ENCODE measurements at regions not wholly inside any gene's neighbourhood (a gene's known extent, or its start where the extent isn't known, plus 50 kb on each side); places are given as distances from the start of the nearest gene placed in this dataset.

DNA sequence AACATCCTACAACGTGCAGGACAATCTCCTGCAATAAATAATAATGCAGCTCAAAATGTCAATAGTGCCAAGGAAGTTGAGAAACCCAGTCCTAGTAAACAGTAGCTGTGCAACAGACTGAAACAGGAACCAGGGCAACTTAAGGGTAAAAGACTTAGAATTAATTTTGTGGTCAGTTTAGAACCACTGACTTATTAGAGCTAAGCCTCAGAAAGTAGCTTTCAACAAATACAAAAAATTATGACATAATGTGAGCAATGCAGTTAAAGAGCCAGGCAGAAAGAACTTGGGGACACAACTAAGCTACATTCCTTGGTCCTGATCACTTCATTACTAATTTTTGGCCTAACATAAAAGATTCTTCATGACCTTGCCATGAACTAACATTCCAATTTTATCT is 195.4 kb downstream of the MACC1 start:
- DNase-seq (ENCODE audit: low read depth in 2 of 2): peak in 1 of 2 experiments; percentile 8

DNA sequence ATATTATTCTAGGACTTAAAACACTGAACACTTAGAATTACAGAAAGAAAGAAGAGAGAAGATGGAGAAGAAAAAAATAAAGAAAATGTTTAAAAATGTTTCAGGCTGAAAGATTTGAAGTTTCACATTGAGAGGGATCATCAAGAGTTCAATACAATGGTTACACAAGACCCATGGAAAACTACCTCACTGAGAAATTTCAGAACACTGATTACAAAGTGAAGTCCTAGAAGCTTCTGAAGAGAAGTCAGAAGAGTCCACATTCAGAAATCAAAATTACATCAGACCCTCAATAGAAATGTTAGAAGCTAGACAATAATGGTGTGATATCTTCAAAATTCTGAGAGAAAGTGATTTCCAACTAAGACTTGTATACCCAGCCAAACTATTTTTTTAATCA is 196.1 kb downstream of the MACC1 start:
- DNase-seq (ENCODE audit: low read depth in 2 of 2): no peak

DNA sequence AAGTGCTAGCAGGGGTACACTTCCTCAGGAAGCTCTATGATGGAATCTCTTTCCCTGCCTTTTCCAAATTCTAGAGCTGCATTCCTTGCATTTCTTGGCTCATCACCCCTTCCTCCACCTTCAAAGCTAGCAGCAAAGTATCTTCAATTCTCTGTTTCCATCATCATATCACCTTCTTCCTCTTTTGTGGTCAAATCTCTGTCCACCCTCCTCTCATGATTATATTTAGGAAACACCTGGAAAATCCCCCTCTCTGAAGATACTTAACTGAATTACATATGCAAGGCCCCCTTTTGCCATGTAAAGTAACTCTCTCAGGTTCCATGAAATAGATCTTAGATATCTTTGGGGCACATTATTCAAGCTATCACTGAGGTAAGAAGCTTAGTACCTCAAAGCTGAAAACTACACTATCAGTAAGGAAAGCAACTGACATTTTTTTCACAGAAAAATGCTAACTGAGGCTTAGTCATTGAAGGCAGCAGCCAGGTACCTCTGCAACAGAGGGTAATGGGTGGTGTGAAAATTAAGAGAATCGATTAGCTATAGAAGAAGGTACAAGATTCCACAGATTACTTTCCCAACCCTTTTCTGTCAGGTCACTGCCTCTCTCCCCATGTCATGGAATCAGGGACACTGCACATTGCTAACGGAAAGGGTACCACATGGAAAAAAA is 197.3 kb downstream of the MACC1 start:
- no peak for DNase-seq (ENCODE audit: low read depth in 2 of 2)

DNA sequence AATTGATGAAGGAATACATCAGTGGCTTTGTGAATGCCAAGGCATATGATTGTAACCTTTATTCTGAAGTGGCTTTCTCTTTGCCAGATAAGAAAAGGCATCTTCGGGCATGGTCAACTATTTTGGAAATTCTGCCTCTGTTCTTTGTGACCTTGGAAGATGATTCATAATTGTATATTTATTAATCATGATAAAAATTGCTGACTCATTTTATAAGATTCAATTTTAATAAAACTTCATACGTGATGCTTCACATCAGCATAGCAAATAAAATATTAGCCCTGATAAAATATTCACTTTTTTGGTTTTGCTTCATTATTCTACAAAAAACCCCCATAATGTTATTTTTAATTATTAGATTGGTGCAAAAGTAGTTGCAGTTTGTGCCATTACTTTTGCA is 200.5 kb downstream of the MACC1 start:
- DNase-seq (ENCODE audit: low read depth in 2 of 2): no peak

DNA sequence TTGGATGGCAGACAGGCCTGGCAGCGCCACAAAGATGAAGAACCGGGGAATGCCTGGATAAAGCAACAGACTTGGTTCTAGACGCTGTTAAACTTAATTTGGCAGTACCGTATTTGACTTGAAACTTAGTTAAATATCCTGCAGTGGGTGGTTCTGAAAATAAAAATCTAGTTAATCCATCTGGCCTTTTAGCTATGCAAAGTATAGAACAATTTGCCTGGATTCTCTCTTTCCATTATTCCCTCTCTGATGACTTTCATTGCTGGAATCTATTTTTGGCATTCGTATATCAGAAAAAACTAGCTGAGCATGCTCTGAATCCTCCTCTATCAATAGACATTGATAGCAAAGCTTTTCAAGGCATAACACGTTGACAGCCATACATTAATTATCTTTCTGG is 203.6 kb downstream of the MACC1 start:
- no peak for DNase-seq (ENCODE audit: low read depth in 2 of 2)

DNA sequence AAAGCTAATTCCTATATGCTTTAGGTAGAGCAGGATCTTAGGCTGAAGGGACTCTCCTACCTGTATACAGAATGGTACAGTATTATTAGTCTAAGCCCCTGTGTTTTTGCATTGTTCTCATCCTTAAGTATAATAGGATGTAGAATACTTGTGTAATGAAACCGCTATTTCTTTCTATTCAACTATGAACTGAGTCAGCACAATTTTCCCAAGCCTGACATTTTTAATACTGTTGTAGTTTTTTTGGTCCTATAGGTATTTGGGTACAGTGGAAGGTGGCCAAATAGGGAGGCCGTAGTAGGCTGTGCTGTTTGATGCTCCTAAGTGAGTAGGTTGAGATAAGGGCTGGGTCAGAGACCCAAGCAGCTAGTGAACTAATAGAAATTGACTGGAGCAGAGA is 205.1 kb downstream of the MACC1 start:
- no peak for DNase-seq (ENCODE audit: low read depth in 2 of 2)

DNA sequence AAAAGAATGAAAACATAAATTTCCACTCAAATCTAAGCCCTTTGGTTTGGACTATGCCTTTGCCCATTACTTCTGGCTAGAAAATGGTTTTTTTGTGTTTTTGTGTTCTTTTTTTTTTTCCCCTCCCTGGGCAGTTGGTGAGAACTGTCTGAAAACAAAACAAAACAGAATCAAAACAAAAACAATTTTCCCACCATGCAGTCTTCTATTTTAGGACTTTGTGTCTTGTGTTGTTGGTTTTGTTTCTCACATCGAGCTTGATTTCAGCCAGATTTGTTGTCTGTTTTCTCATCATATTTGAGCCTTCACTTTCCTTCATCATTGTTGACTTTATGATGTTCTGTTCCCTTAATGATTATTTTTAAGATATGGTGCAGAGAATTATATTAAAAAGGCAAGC is 206.3 kb downstream of the MACC1 start:
- DNase-seq (ENCODE audit: low read depth in 2 of 2): no peak

DNA sequence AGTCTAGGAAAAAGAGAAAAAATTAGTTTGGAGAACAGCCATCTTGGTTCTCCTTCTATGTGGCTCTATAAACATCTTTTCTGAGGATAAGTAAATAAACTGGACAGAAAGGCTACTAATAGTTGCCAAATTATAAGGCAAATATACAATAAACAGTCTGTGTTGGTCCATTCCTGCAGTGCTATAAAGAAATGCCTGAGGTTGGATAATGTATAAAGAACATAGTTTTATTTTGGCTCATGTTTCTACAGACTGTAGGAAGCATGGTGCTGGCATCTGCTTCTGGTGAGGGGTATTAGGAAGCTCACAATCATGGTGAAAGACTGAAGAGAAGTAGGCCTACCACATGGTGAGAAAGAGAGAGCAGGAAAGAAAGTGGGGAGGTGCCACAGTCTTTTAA is 209.7 kb downstream of the MACC1 start:
- DNase-seq (ENCODE audit: low read depth in 2 of 2): no peak

DNA sequence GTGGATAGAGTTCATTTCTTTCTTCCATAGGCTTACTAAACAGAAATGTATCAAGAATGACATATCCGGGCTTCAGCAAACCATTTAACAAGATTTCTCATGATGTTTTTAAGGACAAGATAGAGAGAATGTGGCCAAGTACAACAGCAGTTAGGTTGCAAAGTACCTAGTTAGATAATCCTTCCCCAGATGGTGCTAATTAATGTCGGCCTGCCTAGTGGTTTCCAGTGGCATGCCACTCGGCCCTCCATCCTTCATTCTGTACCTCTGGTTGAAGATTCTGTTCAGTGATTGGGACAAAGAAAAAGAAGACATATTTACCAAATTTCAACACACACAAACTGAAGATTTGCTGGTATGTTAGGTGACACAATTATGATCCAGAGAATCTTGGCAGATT is 212.1 kb downstream of the MACC1 start:
- peak in 1 of 2 experiments; percentile 3 for DNase-seq (ENCODE audit: low read depth in 2 of 2)

DNA sequence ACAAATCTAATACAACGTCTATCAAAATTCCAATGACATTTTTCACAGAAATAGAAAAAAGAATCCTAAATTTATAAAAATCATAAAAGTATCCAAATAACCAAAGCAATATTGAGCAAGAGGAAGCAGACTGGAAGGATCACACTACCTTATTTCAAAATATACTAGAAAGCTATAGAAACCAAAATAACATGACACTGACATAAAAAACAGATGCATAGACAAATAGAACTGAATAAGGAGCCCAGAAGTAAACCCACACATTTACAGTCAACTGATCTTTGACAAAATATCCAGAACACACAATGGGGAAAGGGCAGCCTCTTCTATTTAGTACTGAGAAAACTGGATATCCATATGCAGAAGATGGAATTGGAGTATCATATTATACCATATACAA is 217.5 kb downstream of the MACC1 start:
- no peak for DNase-seq (ENCODE audit: low read depth in 2 of 2)

DNA sequence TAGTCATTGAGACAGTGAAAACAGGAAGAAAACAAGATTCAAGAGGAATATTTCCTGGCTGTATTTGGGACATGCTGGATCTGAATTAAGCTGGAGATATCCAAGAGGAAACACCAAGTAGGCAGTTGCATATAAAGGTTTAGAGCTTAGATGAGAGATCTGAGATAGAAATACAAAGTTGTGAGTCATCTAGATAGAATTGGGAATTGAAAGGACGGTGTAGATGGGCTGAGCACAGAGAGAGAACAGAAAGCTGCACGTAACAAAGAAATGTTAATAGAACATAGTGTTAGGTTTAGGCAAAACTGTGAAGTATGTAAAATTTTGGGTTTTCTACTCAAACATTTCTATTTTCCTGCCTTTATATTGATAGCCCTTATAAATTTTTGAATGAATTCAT is 218.5 kb upstream of the TMEM196 start:
- DNase-seq (ENCODE audit: low read depth in 2 of 2): no peak

DNA sequence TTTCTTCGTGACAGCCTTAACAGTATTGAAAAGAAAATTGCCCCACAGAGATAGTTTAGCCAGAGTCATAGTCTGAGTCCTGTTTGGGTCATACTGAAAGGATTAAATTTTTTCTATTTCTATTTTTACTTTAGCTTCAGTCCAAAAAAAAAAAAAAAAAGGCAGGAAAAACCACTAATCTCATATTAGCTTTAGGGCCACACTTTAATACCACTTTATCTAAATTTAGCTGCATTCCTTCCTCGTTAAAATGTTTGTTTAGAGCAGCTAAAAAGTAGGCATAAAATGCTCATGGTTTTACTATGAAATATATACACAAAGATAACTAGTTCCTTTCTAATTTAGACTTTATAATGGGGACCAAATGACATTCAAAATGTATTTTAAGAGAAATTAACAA is 216.5 kb upstream of the TMEM196 start:
- no peak for DNase-seq (ENCODE audit: low read depth in 2 of 2)

DNA sequence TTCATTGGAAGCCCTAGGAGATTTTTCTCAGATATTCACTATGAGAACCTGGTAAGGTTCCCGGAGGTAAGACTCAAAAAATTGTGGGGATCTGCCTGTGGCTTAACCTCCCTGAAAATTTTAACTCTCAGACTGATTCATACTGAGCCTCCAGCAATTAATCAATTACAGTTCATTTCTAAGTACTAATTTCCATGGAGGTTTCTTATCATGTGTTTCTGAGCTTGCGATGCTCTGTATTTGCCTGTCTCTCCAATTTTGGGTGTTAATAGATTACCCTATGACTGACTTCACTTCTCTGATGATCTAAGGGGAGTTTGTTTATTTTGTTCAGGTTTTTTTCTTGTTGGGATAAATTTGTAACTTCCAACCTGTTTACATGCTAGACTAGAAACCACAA is 215.4 kb upstream of the TMEM196 start:
- DNase-seq (ENCODE audit: low read depth in 2 of 2): no peak

DNA sequence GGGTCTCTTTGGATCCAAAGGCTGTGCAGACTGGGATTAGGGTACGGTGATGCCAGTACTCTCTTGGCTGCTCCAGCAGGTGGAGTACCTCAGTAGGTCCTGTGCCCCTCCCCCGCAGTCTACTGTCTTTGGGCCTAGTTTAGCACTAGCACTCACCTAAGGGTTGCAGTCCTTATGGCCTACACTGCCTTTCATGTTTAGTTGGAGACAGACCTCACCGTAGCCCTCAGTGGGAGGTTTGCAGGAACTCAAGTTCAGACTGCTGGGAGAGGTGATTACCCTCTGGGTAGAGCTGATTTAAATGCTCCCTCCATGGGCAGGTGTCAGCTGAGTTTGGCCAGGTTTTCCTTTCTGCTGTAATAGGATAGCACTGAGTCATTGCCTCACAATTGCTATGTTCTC is 210.8 kb upstream of the TMEM196 start:
- DNase-seq (ENCODE audit: low read depth in 2 of 2): no peak

DNA sequence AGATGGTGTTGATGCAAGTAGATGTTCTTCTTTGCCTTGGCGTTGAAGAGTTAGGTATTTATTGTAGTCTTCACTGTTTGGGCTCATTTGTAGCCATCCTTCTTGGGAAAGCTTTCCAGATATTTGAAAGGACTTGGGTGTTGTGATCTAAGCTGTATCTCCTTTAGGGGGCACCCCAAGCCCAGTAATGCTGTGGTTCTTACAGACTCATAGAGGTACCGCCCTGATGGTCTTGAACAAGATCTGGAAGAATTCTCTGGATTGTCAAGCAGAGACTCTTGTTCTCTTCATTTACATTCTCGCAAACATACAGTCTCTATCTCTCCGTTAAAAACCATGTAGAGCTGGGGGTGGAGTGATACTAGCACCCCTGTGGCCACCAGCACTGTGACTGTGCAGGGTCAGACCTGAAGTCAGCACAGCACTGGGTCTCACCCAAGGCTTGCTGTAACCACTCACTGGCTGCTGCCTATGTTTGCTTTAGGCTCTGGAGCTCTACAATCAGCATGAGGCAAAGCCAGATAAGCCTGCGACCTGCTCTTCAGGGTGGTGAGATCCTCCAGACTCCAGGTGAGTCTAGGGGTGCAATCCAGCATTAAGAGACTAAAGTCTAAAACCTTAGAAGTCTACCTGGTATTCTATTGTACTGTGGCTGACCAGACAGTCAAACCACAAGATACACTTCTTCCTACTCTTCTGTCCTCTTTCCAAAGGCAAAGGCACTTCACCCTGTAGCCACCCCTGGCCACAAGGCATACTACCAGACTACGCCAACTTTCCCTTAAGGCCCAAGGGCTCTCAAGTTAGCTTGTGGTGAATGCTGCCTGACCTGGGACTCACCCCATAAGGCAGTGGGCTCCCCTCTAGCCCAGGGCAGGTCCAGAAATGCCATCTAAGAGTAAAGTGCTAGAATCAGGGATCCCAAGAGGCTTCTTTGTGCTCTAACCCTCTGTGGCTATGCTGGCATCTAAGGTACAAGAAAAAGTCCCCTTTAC is 209.7 kb upstream of the TMEM196 start:
- peak; percentile 37 to 44 for DNase-seq (ENCODE audit: low read depth in 2 of 2)

DNA sequence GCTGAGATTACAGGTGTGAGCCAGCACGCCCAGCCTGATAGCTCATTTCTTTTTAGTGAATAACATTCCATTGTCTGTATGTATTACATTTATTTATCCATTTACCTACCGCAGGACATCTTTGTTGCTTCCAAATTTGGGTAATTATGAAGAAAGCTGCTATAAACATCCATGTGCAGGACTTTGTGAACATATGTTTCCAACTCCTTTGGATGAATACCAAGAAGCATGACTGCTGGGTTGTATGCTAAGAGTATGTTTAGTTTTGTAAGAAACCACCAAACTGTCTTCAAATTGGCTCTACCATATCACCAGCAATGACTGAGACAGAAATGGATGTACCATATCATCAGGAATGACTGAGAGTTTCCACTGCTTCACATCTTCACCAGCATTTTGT is 200.2 kb upstream of the TMEM196 start:
- no peak for DNase-seq (ENCODE audit: low read depth in 2 of 2)

DNA sequence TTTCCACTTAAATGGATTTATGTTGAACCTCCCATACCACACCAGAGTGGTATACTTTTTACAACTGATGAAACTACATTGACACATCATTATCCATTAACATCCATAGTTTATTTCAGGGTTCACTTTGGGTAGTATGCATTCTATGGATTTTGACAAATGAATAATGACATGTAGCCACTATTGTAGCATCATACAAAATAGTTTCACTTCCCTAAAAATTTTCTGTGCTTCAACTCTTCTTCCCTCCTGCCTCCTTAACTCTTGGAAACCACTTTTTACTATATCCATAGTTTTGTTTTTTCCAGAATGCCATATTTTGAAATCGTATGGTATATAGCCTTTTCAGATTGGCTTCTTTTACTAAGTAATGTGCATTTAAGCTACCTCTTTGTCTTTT is 199.5 kb upstream of the TMEM196 start:
- no peak for DNase-seq (ENCODE audit: low read depth in 2 of 2)

DNA sequence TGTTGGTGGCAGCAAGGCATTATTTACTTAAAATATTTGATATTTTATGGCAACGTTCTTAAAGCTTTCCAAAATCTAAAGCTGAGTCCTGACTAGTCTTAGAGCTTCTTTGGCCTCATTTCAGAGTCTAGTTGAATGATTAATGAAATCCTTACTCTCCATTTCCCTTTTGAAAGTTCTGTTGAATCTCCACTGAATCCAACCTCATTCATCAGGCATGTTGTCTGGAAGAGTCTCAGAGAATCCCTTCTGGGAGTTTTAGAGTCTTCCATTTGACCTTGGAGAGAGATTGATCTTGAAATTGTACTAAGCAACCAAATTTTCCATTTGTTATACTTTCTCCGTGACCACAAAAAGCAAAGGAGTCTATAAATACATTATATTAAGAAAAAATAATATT is 198.5 kb upstream of the TMEM196 start:
- DNase-seq (ENCODE audit: low read depth in 2 of 2): no peak

DNA sequence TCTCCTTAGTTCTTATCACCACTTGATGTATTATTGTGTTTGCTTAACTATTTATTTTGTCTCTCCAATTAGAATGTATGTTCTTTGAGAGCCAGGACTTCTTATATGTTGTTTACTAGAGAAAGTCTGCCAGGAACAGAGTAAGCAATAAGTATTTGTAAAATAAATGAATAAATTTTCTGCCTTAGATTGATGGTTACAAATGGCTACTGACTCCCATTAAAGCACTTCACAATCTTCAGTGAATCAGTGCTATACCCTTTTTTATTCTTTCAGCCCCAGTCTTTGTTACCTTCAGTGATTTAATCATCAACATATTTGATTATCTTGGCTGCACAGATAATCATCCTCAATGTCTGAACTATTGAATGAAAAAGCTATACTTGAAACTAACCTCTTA is 197.1 kb upstream of the TMEM196 start:
- no peak for DNase-seq (ENCODE audit: low read depth in 2 of 2)

DNA sequence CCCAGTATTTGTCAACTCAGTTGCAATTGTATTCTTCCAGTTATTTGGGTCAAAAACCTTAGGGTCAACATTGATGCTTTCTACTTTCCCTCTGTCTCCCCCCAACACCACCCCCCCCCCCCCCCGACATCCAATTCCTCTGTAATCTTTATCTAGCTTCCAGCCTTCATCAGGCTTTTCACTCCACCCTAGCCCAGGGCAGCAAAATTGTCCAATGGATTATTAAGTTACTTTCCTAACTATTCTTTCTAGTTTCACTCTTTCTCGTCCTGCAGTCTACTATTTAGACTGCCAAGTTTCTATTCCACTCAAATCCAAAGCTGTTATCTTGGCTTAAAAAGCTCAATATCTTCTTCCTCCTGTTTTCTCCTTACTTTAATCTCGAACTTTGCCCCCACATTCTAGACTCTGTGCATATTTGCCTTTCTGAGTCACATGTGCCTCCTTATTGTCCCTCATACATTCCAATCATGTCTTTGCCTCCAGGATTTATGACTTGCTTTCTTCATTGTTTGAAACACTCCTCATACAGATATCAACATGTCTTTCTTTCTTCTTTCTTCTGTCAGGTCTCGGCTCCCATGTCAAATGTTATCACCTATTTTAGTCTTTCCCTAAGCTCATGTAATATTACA is 196.6 kb upstream of the TMEM196 start:
- DNase-seq (ENCODE audit: low read depth in 2 of 2): no peak

DNA sequence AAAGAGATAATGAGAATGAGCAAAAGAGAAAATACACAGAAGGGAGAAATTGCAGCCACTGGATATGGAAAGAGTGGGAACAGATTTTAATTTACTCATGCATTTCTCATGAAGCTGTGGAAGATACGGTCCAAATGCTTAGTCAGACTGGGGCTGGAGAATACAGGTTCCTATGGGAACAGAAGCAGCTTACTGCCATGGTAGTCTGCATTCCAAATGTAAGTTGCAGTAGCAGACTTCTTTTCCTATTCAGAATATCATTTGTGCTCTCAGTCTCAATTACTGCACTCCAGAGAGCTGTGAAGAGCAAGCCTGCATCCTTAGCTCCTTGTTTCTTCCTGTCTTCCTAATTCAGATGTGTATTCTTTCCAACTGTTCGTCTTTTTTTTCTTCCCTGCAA is 190.8 kb upstream of the TMEM196 start:
- DNase-seq (ENCODE audit: low read depth in 2 of 2): no peak

DNA sequence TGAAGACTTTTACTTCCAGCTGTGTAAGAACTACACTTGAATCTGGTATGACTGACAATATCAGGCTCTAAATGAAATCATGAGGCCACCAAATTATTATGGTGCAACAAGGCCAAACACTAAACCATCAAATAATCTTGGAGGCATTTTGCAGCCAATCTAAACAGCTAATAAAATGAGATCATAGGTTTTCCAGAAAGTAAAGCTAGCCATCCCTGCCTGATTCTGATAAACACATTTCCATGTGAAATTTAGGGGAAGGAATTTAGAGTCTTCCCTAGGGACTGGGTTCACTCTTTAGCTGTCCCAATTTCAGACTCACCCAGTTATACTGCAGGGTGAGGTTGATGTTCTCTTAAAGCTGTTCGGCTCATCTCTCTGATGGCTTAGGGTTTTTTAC is 190.3 kb upstream of the TMEM196 start:
- DNase-seq (ENCODE audit: low read depth in 2 of 2): no peak
